IgD-negative memory B cell (primary cell): ENCODE measurements at regions not wholly inside any gene's neighbourhood (a gene's known extent, or its start where the extent isn't known, plus 50 kb on each side); places are given as distances from the start of the nearest gene placed in this dataset.
A peak's percentile ranks its signal among the peaks of the same experiment; 100 is the strongest.
"Not testable (repeated sequence)": the region's sequence is repeated elsewhere in the genome, so short reads cannot be mapped to it uniquely, and the experiment has no call there.

ENCODE experiments used
- H3K27ac Mint-ChIP-seq, 3 donors: one replicate each; pipeline ENCODE4 v1.8.0; 2020 to 2022; ENCODE audit warnings: mild to moderate bottlenecking in 3 of 3, mixed read lengths in 3 of 3, moderate library complexity in 1 of 3
- H3K27me3 Mint-ChIP-seq: one replicate; pipeline ENCODE4 v1.8.0; 2021; ENCODE audit warnings: mixed read lengths
- H3K36me3 Mint-ChIP-seq: one replicate; pipeline ENCODE4 v1.8.0; 2020; ENCODE audit warnings: mild to moderate bottlenecking, mixed read lengths
- H3K4me1 Mint-ChIP-seq, 3 donors: one replicate each; pipeline ENCODE4 v1.8.0; 2020 to 2022; ENCODE audit warnings: mixed read lengths in 3 of 3, mild to moderate bottlenecking in 1 of 3
- H3K4me3 Mint-ChIP-seq, 4 donors: one replicate each; pipeline ENCODE4 v1.8.0; 2020 to 2022; ENCODE audit warnings: mild to moderate bottlenecking in 4 of 4, mixed read lengths in 4 of 4, moderate library complexity in 3 of 4
- H3K9me3 Mint-ChIP-seq, 3 donors: one replicate each; pipeline ENCODE4 v1.8.0; 2020 to 2021; ENCODE audit warnings: mixed read lengths in 3 of 3, mild to moderate bottlenecking in 1 of 3

DNA sequence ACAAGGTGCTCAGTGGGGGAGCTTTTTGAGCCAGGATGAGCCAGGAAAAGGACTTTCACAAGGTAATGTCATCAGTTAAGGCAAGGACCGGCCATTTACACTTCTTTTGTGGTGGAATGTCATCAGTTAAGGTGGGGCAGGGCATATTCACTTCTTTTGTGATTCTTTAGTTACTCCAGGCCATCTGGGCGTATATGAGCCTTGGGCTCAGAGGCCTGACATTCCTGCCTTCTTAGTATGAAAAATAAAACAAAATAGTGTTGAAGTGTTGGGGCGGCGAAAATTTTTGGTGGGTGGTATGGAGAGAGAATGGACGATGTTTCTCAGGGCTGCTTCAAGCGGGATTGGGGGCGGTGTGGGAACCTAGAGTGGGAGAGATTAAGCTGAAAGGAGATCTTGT lies 451.4 kb downstream of the SHISA9 start:
- not testable (repeated sequence) for H3K4me3 Mint-ChIP-seq, H3K36me3 Mint-ChIP-seq, H3K4me1 Mint-ChIP-seq, H3K27ac Mint-ChIP-seq, H3K27me3 Mint-ChIP-seq, H3K9me3 Mint-ChIP-seq

DNA sequence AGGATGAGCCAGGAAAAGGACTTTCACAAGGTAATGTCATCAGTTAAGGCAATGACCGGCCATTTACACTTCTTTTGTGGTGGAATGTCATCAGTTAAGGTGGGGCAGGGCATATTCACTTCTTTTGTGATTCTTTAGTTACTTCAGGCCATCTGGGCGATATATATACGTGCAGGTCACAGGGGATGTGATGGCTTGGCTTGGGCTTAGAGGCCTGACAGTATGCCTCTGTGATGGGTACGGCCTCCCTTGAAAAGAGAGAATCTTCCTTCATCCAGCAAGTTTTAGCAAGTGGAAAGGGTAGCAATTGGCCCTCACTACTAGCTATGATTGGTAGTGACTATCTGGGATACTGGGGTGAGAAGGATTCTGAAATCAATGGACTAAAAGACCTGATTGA lies 456.4 kb downstream of the SHISA9 start:
- not testable (repeated sequence) for H3K4me3 Mint-ChIP-seq, H3K36me3 Mint-ChIP-seq, H3K4me1 Mint-ChIP-seq, H3K27ac Mint-ChIP-seq, H3K27me3 Mint-ChIP-seq
- H3K9me3 Mint-ChIP-seq = peaks cover 2 to 21% (median 4%) of the 10 kb centered on the region in 3 donors

- H3K27ac Mint-ChIP-seq = no peak overlapping the region
- no peak overlapping the region for H3K4me3 Mint-ChIP-seq
- no peaks in the 10 kb centered on the region for H3K4me1 Mint-ChIP-seq
- H3K36me3 Mint-ChIP-seq = no peaks in the 10 kb centered on the region
- peaks cover 2 to 21% (median 4%) of the 10 kb centered on the region in 3 donors for H3K9me3 Mint-ChIP-seq
- H3K27me3 Mint-ChIP-seq = peaks cover 1% of the 10 kb centered on the region
These were observed 458.4 kb downstream of the SHISA9 start for GRCh38 chr16:13359835-13360234.

DNA sequence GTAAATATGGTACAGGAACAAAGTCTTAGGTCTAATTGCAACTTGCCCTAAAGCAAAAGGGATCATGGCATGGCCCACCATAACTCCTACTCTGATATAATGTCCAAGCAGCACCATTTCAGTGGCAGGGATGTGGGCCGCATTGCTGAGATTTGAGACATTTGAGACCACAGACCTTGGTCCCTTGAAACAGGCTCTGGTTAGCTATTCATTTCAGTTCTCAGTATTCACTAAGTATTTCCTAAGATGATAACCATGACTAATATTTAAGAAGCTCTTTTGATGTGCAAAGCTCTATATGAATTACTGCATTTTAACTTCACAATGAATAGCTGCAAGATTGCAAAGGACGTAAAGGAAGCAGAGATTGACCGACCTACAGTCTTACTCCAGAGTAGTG lies 471.0 kb downstream of the SHISA9 start:
- Mint-ChIP-seq H3K9me3 (peaks cover 2 to 5% (median 4%) of the 10 kb centered on the region in 3 donors), H3K4me1 (no peaks in the 10 kb centered on the region), H3K4me3 (no peak overlapping the region), H3K36me3 (no peaks in the 10 kb centered on the region), H3K27me3 (no peaks in the 10 kb centered on the region), H3K27ac (no peak overlapping the region)

GRCh38 chr16:13376174-13376573 lies 474.8 kb downstream of the SHISA9 start:
- Mint-ChIP-seq H3K9me3 (peaks cover 2 to 5% (median 5%) of the 10 kb centered on the region in 3 donors), H3K27ac (no peak overlapping the region), H3K27me3 (peaks cover 2% of the 10 kb centered on the region), H3K4me1 (no peaks in the 10 kb centered on the region), H3K4me3 (no peak overlapping the region), H3K36me3 (peaks cover 1% of the 10 kb centered on the region)

GRCh38 chr16:13377143-13377542 lies 475.7 kb downstream of the SHISA9 start:
- H3K4me3 Mint-ChIP-seq = no peak overlapping the region
- peaks cover 2 to 7% (median 5%) of the 10 kb centered on the region in 3 donors for H3K9me3 Mint-ChIP-seq

DNA sequence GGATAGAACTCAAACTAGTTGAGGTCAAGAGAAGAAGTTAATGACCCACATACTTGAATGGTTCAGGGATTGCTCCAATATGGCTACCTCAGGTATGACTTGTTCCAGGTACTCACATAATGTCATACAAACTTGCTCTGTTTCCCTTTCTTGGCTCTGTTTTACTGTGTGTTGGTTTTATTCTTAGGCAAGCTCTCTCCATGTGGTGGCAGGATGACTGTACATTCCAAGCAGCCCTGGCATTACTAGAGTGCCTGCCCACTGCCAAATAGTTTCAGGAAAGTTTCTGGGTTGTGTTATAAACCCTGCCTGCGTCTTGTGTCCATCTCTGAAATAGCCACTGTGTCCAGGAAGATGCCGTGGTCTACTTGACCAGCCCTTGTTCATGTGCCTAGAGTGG lies 476.8 kb downstream of the SHISA9 start:
- H3K36me3 Mint-ChIP-seq = peaks cover 1% of the 10 kb centered on the region
- H3K27ac Mint-ChIP-seq = no peak overlapping the region
- H3K9me3 Mint-ChIP-seq = peaks cover 5 to 11% (median 7%) of the 10 kb centered on the region in 3 donors
- peaks cover 2% of the 10 kb centered on the region for H3K27me3 Mint-ChIP-seq
- H3K4me1 Mint-ChIP-seq = no peaks in the 10 kb centered on the region
- H3K4me3 Mint-ChIP-seq = no peak overlapping the region

More at GRCh38 chr16:13377143-13377542, 475.7 kb downstream of the SHISA9 start:
- Mint-ChIP-seq H3K4me1 (no peaks in the 10 kb centered on the region), H3K27me3 (peaks cover 2% of the 10 kb centered on the region), H3K27ac (no peak overlapping the region), H3K36me3 (peaks cover 1% of the 10 kb centered on the region)

DNA sequence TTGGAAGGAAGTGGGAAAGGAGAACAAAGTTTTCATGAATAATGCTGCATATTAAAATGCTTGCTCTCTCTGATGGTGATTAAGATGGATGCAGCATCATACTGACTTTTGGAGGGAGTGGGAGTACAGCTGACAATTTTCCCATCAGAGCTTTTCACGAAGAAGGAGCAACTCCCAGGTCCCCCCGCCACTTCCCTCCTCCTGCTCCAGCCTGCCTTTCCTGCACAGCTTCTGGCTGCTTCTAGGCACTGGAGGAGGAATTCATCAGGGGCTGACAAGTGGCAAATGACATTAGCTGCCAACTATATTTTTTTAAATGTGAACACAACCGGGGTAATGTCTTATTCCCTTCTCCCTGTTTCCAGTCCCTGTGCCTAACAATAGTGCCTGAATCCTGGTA lies 477.9 kb downstream of the SHISA9 start:
- Mint-ChIP-seq H3K36me3 (peaks cover 1% of the 10 kb centered on the region), H3K4me3 (no peak overlapping the region), H3K27ac (no peak overlapping the region), H3K4me1 (no peaks in the 10 kb centered on the region), H3K27me3 (peaks cover 2% of the 10 kb centered on the region), H3K9me3 (peaks cover 5 to 19% (median 12%) of the 10 kb centered on the region in 3 donors)

GRCh38 chr16:13385156-13386040 lies 484.0 kb downstream of the SHISA9 start:
- peaks cover 7 to 35% (median 15%) of the 10 kb centered on the region in 3 donors for H3K9me3 Mint-ChIP-seq
- H3K27ac Mint-ChIP-seq, H3K36me3 Mint-ChIP-seq, H3K27me3 Mint-ChIP-seq, H3K4me3 Mint-ChIP-seq, H3K4me1 Mint-ChIP-seq: not testable (repeated sequence)

DNA sequence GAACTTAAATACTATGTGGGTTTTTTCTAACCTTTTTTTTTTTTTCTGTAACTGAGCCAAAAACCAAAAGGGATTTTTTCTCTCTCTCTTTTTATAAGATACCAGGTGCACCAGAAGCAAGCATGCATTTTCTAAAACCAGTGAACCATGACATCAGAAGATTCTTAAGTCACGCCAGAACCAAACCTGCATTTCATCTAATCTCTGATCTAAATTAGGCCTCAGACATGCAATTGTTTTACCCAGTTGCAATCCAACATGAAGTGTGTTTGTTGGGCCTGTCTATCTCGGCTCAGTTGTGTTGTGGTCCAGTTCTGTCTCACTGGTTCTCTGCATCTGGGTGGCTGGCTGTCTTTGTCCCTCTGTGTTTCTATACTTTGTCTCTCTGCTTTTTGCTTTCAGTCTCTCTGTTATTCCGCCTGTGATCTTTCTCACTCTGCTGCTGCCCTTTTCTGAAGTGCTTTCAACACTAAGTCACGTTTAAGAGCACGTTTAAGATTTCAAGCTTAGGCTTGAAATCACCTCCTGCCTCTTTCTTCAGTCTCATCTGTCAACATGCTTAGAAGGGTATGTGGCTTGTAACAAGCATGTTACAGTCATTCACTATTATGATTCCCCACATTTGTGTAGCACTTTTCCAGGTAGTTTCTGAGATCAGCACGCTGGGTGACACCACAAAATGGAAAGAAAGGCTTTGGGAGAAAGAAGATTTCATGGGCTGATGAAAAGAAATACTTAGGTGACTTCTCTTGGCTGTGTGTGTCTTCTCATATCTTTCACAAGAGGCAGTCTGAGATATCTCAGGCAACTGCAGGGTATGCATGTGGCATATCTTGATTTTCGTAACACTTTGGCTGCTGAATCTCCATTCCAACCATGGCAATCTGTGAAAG lies 488.9 kb downstream of the SHISA9 start:
- H3K36me3 Mint-ChIP-seq = no peaks in the 10 kb centered on the region
- peak overlapping the region in 2 of 3 donors; percentile 37 to 61 for H3K27ac Mint-ChIP-seq
- H3K27me3 Mint-ChIP-seq = no peaks in the 10 kb centered on the region
- H3K4me1 Mint-ChIP-seq = peaks cover 0 to 10% (median 5%) of the 10 kb centered on the region in 3 donors
- H3K4me3 Mint-ChIP-seq = peak overlapping the region in 1 of 4 donors; percentile 50
- H3K9me3 Mint-ChIP-seq = peaks cover 4 to 13% (median 8%) of the 10 kb centered on the region in 3 donors

GRCh38 chr16:13390986-13391305 lies 489.5 kb downstream of the SHISA9 start:
- H3K9me3 Mint-ChIP-seq = peaks cover 4 to 9% (median 5%) of the 10 kb centered on the region in 3 donors
- H3K27me3 Mint-ChIP-seq = no peaks in the 10 kb centered on the region
- H3K27ac Mint-ChIP-seq = peak overlapping the region in 1 of 3 donors; percentile 37
- H3K4me3 Mint-ChIP-seq = no peak overlapping the region
- peaks cover 0 to 10% (median 3%) of the 10 kb centered on the region in 3 donors for H3K4me1 Mint-ChIP-seq
- H3K36me3 Mint-ChIP-seq = no peaks in the 10 kb centered on the region

DNA sequence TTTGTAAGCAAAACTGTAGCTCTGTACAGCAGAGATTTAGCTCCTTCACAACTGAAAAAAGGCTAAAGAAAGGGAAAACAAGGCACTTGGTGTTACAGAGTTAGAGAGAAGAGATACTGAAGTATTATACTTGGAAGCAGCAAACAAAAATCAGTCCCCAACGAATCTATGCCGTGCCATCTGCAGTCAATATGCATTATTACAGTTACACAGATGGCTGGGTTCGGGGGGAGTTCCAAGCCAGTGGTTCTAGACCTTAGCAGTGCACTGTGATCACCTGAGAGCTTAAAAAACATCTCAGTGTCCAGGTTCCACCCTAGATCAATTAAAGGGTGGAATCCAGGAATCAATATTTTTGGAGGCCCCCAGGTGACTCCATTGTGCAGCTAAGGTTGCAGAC lies 489.9 kb downstream of the SHISA9 start:
- Mint-ChIP-seq H3K4me1 (peaks cover 0 to 10% (median 3%) of the 10 kb centered on the region in 3 donors), H3K27ac (no peak overlapping the region), H3K36me3 (no peaks in the 10 kb centered on the region), H3K4me3 (no peak overlapping the region), H3K27me3 (no peaks in the 10 kb centered on the region), H3K9me3 (peaks cover 4 to 5% (median 5%) of the 10 kb centered on the region in 3 donors)

DNA sequence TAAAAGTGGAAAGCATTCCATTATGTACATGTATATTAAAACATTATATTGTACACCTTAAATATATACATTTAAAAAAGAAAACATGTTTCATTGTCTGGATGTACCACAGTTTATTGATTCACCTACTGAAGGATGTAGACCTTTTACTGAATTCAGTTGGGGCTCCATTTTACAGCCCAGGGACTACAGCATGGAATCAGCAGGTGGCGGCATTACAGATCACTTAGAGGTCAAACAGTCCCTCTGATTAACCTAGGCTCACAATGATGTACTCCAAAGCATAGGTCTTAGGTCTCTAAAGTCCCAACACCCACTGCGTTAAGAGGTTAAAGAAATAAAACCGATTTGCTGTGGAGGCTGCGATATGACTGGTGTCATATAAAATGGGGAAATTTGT lies 490.9 kb downstream of the SHISA9 start:
- H3K9me3 Mint-ChIP-seq = peaks cover 3 to 8% (median 3%) of the 10 kb centered on the region in 3 donors
- H3K27me3 Mint-ChIP-seq = no peaks in the 10 kb centered on the region
- H3K4me1 Mint-ChIP-seq = peaks cover 0 to 10% (median 3%) of the 10 kb centered on the region in 3 donors
- H3K4me3 Mint-ChIP-seq = no peak overlapping the region
- no peak overlapping the region for H3K27ac Mint-ChIP-seq
- H3K36me3 Mint-ChIP-seq = no peaks in the 10 kb centered on the region

DNA sequence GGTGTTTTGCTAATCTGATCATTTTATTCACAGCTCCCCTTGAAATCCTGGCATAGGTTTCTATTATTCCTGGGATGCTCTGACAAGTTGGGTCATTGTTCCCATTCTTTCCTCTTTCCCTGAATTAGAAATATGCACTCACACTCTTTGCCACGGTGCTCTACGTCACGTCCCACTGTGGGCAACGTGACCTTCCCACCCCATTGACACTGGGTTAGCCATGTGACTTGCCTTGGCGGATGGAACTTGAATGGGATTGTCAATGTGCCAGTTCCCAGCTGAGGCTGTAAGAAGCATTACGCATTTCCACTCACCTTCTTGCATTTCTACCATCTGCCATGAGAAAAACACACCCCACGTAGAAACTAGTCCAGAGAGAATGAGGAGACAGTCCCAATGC lies 492.4 kb downstream of the SHISA9 start:
- Mint-ChIP-seq H3K4me3 (no peak overlapping the region), H3K36me3 (no peaks in the 10 kb centered on the region), H3K27ac (no peak overlapping the region), H3K27me3 (no peaks in the 10 kb centered on the region), H3K9me3 (peaks cover 3 to 8% (median 3%) of the 10 kb centered on the region in 3 donors), H3K4me1 (peaks cover 0 to 10% (median 3%) of the 10 kb centered on the region in 3 donors)

DNA sequence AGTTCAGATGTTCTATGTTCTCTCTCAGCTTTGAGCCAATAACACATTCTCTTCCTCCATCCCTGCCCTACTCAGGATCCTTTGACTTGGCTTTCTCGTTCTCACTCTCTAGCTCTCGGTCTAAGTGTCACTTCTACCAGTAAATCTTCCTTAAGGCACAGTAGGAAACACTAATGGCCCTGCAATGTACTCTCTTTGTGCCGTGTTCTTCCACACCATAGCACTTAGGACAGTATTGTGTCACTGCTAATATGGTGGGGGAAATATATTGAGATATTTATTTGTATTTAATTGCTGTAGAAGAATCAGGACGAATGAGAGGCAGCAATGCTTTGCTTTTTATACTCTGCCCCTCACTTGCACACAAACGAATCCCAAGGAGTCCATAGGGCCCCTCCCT lies 493.1 kb downstream of the SHISA9 start:
- Mint-ChIP-seq H3K27ac (no peak overlapping the region), H3K4me1 (peaks cover 0 to 10% (median 3%) of the 10 kb centered on the region in 3 donors), H3K4me3 (no peak overlapping the region), H3K36me3 (no peaks in the 10 kb centered on the region), H3K27me3 (no peaks in the 10 kb centered on the region), H3K9me3 (peaks cover 3 to 8% (median 3%) of the 10 kb centered on the region in 3 donors)
